ENCODE measurements at regions not wholly inside any gene's neighbourhood (a gene's known extent, or its start where the extent isn't known, plus 50 kb on each side); places are given as distances from the start of the nearest gene placed in this dataset.

DNA sequence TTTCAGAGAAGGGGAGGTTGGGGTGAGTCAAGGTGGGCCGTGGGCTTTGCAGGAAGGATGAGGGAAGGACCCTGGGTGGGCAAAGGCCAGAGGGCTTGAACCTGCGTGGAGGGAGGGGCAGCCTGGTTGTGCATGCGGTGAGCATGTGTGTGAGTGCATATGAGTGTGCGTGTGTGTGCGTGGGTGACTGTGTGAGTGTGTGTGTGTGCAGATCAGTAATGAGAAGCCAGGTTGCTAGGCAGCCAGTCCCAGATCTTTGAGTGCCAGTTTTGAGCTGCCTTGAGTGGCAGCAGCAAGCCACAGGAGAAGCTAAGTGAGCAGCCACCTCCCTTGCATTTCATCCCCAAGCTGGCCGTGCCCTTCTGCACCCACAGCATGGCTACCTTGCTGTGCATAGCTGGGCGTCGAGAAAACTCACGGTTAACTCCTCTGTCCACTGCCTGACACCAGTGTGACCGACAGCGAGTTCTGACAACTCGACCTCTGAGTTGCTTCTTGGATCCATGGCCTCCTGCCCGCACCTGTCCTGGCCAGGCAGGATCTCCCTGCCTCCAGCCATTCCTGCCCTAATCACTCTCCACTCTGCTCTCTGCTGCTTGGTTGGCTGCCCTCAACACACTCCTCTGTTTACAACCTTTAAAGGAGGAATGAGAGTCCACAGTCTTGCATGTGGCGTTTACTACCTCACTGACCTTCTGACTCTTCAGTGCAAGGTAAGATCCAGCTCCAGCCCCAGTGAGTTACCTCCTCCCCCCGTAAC lies 775.4 kb downstream of the TYW1 start:
- DNase-seq: no peak

DNA sequence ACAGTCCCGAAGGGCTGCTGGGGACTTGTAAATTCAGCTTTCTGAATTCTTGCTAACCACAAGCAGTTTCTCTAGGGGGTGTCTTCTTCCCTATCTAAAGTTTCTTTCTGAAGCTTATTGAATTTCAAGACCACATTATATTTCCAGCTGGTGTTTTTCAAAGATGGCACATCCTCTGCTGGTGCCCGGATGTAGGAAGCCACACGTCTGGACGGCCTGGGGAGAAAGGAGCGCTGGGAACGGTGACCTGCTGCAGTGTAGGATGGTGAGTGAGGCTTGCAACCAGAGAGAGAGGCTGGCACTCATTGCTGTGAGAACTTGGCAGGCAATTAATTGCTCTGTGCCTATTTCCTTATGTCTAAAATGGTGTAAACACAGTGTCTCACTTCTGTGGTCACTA lies 776.4 kb downstream of the TYW1 start:
- DNase-seq: no peak

DNA sequence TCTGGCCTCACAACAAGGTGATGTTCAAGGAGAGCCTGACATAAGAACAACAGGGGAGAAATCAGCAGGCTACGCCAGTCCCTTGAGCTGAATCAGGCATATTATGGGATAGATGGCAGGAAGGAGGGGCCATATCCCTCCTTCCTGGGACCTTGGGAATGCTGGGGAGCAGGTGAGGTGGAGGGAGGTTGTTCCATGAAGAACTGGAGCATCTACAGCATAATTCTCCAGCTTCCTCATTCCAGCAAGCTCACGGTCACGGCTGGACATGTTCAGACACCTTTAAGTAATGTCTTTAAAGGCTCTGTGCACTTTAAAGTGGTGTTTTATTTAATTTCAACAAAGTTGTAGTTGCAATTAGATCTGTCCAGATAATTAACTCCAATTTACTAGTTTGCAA lies 780.5 kb downstream of the TYW1 start:
- no peak for DNase-seq

DNA sequence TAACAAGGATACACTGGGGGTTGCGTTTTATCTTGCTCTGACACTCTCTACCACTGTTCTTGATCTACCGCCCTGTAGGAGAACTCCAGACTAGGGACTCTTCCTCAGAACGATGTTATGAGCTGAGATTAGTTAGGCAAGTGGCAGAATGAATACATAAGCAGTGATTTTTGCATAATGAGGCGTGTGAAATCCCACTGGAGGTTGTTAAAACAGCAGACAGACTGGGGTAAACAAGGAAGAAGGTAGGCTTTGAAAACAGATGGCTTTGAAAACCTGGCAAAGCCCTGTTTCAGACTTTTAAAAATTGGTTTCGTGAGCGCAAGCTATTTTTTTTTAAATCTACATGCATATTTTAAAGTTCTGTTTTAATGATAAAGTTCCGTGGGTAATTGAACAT lies 785.2 kb downstream of the TYW1 start:
- DNase-seq: no peak

DNA sequence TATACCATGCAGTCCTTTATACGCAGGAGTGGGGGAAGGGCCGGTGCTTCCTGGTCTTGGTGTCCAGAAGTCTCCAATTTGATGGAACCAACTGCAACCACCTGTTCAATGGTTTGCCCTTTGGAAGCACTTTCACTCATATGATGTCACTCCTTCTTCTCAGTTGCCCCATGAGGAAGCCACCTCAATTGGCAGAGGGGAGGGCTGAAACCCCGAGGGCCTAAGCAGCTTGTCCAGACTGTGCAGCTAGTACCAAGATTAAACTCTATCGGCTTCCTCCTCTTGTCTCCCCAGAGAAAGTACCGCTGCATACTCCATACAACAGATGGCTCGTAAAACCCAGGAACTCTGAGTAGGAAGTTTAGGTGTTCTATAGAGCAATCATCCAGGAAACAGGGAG lies 789.4 kb downstream of the TYW1 start:
- no peak for DNase-seq

DNA sequence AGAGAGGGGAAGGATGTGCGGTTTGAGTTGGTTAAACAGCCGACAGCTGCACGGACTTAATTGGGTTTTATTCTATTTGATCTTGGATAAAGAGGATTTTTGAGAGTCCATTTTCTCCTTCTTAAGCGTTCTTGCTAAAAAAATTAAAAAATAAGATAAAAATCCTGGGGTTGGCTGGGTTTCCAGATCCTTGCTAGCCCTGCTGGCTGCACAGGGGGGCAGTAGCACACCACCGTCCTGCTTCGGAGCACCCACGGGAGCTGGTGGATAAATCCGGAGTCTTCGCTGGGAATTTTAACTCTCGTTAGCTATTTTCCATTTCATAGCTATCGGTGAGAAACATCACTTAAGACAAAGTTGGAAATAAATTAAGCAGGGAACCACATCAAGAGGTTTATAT lies 792.0 kb downstream of the TYW1 start:
- DNase-seq: peak; percentile 62

DNA sequence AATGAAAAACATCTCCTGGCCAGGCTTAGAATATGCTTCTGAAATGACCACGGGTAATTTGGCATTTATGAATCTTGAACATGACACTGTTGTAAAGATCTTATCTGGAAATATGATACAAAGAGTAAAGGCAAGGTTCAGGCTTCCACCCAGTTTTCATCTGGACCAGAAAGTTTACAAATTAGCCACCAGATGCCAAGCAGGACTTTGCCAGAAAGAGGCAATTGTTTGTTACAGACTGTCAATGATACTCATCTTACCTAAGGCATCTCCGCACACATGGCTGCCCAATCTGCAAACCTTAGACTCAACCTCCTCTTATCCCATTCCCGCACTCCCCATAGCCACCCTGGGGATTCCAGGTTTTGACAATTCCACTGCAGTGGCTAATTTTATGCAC lies 795.3 kb downstream of the TYW1 start:
- no peak for DNase-seq

DNA sequence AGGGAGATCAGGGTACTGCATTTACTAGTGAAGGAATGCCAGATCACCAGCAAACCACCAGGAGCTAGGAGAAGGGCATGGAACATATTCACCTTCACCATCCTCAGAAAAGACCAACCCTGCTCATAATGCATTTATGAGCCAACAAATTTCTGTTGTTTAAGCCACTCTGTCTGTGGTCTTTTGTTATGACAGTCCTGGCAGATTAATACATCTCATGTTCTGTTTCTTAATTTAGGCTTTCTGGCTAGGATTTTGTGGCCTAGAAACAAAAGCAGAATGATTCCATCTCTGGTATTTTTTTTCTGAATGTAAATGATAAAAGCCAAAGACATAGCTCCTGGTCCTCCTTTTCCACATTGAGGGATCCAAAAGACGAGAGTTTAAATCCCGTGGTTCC lies 797.9 kb downstream of the TYW1 start:
- no peak for DNase-seq

DNA sequence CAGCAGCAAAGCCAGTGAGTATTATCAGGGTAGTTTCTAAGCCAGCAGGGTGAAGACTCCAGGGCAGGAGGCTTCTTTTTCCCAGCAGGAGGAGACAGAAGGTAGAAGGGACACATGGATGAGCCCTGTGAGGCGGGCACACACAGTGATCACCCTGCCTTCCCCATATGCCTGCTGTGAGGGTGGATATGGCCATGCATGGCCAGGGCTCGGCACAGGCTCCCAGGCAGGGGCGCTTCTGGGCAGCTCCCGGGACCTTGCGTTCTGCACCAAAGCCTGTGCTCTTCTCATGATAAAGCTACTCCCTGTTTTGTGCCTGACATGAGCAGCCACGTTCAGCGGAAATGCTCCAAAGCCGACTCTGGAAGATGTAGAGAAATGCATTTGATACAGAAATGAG lies 807.2 kb downstream of the TYW1 start:
- no peak for DNase-seq

DNA sequence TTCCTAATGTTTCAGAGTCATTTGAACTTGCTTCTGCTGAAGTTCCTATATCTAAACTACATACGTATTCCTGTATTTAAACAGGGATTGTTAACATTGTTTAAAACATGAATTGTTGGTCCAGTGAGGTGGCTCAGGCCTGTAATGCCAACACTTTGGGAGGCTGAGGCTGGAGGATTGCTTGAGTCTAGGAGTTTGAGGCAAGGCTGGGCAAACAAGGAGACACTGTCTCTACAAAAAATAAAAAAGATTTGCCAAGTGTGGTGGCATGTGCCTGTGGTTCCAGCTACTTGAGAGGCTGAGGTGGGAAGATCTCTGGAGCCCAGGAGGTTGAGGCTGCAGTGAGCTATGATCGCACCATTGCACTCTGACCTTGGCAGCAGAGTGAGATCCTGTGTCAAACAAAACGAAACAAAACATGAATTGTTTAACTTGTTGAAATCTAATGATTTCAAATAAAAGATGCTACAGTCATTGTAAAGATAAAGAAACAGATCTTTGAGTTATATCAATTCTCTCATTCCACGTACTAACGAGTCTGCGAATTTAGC lies 809.4 kb downstream of the TYW1 start:
- DNase-seq: no peak

DNA sequence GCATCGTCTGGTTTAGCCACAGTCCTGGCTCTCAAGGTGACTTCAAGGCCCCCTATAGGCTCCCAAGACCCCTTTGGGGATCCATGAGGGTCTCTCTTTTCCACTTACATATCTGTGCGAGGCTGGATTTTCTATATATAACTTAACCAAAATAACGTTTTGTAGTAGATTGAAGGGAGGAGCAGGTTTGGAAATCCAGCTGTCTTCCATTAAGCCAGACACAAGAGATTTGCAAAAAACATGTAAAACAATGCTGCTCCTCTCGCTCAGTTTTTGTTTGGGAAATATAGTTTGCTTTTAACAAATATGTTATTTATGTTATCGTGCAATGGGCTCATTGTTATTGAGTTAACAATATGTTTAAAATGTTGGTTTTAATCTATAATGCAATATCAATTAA lies 811.2 kb downstream of the TYW1 start:
- no peak for DNase-seq

DNA sequence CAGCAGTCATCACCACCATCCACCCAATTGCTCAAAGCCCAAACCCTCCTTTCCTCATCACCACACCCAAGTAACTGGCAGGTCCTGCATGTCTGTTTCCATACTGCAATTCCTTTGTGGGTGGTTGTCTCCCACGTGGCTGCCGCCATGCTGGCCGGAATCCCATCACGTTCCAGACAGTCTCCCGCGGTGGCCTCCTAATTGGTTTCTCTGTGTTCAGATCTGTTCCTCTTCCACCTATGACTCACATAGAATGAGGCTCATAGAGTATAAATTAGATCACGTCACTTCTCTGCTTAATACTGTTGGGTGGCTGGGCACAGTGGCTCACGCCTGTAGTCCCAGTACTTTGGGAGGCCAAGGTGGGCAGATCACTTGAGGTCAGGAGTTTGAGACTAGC lies 813.0 kb downstream of the TYW1 start:
- no peak for DNase-seq

DNA sequence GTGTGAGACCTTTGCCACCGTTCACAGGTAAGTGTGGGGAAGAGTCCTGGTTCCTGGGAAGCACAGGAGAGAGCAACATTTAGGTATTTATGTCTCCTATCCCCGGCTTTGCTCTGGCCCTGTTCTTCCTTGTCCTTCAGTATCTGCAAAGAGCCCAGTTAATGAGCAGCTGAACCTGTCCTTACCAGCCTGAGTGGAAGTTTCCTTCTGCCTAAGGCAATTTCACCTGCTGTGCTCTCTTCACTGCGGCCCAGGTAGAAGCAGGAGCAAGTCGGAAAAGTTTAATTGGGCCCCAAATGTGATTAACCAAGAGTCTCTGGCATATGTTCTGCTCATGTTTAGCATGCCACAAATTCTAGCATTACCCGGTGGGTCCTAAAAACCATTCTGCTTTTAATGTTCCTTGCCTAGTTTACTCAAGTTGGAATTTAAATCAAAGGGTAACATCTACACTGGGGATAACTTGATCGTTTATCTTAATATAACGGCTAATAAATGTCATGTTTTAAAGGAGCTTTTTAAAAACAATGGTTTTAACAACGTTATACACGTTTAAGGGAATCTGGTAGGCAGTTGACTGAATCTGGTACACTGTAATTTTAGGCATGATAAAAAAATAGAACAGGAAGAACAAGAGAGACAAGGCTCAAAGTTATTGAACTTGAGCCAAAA lies 817.1 kb downstream of the TYW1 start:
- no peak for DNase-seq

DNA sequence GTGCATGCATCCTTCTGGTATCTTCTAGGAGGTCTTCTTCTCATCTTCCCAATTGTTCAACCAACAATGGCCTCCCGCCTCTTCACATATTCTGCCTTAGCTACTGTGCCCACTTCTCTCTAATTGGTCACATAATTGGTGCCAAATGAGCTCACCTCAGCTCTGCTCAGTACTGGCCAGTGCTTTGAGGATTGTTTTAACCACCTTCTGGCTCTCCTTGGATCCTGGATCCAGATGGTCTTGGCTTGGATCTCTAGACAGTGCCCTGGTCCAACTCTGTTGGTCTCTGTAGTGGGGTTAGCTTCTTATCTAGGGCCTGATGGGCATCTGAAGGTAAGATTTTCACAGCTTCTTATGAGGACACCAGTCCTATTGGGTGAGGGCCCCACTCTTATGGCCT lies 820.8 kb downstream of the TYW1 start:
- no peak for DNase-seq

DNA sequence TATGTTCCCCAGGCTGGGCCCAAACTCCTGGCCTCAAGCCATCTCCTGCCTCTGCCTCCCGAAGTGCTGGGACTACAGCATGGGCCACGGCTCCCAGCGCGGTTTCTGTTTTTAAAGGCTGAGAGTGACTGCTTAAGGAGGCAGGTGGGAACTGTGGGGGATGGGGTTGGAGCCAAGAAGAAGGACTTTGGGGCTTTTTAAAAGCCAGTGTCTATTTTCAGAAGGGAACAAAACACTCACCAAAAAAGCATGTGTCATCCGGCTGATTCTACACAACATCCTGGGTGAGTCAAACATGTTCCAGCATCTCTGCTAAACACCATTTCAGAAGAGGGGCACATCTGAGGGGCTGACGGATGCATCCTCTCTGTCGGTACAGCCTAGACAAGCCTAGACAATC lies 824.5 kb downstream of the TYW1 start:
- DNase-seq: no peak

DNA sequence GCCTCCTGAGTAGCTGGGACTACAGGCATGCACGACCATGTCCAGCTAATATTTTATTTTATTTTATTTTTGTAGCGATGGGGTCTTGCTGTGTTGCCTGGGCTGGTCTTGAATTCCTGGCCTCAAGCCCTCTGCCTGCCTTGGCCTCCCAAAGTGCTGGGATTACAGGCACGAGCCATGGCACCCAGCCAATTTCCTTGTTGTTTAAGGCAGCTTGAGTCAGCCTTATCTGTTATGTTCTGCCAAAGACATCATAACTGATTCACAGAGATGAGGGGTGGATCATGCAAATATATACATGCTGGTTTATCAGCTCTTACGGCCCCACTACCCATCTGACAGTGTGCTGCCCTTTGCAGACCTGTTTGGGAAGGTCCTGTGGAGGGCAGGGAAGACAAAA lies 826.7 kb downstream of the TYW1 start:
- DNase-seq: no peak

DNA sequence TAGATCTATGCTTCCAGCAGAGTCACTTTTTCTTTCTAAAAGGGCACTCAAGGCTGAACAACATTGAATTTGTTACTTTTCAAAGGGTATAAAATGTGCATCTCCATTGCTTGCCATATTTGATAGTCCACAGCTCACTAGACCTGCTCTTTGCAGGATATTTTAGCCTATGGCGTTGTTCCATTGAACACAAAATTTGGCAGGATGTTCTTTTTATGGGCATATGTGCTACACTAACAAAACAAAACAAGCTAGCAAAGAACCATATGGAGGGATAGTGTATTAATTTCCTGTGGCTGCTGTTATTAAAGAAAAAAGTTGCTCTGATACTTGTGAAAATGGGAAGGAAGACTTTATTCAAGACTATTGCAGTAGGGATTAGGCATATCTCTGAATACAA lies 828.7 kb downstream of the TYW1 start:
- DNase-seq: no peak

DNA sequence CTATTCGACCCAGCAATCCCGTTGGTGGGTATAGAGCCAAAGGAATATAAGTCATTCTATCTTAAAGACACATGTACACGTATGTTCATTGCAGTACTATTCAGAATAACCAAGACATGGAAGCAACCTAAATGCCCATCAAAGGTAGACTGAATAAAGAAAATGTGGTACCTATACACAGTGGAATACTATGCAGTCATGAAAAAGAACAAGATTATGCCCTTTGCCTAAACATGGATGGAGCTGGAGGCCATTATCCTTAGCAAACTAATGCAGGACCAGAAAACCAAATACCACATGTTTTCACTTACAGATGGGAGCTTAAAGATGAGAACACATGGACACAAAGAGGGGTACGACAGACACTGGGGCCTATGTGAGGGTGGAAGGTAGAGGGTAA lies 845.3 kb downstream of the TYW1 start:
- no peak for DNase-seq

DNA sequence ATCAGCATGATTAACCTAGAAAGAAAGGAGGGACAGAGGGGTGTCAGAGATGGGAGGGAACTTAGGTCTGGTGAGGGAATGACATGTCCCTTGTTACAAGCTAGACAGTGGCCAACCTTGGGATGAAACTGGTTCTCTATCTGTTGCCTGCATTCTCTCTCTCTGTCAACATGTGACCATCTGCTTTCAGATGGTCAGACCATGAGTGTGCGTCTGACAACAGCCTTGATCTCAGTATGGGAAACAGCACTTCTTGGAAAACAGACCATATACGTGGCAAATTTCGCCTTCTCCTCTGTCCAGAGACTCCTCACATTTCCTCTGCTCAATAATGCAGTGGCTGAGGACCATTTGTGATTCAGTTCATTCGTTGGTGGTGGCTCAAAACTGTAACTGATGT lies 845.9 kb downstream of the TYW1 start:
- DNase-seq: no peak

DNA sequence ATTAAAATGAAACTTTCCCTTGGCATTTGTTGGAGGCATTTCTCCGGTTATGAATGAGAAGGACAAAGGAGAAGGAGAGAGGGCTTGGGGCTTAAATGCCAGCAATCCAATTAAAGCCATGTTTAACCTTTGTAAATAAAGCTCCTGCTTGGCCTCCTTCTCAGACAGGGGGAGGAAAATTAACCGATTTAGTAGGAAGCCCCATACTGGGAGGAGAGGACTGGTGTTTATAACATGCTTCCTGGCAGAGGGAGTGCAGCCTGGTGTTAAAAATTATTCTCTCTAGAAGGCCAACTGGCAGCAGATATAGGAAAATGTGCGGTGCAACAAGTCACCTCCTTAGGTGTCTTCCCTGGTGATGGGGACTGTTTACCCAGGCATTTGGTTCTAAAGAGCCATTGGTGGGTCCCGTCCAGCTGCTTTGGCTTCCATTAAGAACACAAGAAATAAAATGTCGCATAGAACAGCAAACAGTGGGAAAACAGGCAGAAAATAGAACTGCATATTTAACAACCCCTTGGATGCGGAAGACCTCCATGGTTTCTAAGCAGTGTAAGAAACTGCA lies 846.5 kb downstream of the TYW1 start:
- DNase-seq: no peak

DNA sequence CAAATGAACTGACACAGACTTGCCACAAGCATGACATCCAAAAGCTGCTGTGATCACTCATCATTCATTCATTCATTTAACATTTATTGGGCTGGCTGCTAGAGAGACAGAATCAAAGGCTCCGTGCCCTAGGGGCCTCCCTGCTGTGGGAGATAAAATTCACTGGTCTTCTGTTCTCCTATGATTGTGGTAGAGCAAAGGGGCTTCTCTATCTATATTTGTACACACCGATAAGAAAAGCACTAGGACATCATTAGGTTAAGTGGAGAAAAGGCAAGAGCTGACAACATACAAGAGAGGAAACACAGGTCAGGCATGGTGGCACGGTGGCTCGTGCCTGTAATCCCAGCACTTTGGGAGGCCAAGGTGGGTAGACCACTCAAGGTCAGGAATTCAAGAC lies 847.0 kb downstream of the TYW1 start:
- DNase-seq: no peak

DNA sequence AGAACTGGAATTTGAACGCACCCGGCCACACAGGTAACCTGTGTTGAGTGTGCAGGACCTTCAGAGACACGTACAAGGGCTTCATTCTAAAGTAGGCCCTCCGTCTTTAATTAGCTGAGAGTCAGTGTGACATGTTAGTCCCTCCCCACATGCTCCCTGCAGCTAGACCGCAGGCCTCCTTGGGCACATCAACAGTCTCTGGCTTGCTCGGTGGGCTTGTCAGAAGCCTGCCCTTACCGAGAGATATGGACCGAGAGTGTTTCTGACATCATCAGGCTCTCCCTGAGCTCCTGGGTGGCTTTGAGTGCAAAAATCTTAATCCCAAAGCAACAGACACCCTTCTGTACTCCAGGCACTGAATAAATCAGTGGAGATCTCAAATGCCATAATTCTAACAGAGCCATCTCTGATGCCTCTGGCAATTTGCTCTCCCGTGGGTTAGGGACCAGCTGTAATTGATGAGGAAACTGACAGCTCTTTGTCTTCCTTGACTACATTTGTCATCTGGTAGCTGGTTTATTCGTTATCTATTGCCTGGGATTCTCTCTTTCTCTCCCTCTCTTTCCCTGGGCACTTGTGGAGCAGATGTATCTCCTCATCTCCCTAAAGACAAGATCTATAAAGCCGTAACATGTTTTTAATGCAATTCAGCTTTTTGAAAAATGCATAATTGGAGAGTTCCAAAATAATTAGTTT lies 850.6 kb downstream of the TYW1 start:
- no peak for DNase-seq

All from right forelimb (tissue), 1 donor.